M059J (cell line): ENCODE measurements at regions not wholly inside any gene's neighbourhood (a gene's known extent, or its start where the extent isn't known, plus 50 kb on each side); places are given as distances from the start of the nearest gene placed in this dataset.
"Not testable (repeated sequence)": the region's sequence is repeated elsewhere in the genome, so short reads cannot be mapped to it uniquely, and the experiment has no call there.

Experiments used
- DNase-seq: peaks from one replicate; pipeline ENCODE4 v3.0.0-alpha.2; 2012; ENCODE audit warnings: low read depth

GRCh38 chr5:1958211-1959010 lies 75.7 kb upstream of the IRX4 start:
- no peak for DNase-seq

DNA sequence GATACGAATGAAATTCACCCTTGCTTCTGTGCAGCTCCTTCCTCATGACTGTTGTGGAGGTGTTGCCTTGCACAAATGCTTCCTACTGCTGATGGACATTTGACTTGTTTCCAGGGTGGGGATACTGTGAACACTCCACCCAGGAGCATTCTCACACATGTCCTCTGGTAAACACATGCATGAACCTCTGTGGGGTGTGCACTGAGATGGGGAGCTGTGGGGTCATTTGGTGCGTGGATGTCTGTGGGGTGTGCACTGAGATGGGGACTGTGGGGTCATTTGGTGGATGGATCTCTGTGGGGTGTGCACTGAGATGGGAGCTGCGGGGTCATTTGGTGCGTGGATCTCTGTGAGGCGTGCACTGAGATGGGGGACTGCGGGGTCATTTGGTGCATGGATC lies 72.9 kb upstream of the IRX4 start:
- DNase-seq = no peak

- DNase-seq = not testable (repeated sequence)
These were observed 71.0 kb upstream of the IRX4 start for GRCh38 chr5:1953710-1954109.

DNA sequence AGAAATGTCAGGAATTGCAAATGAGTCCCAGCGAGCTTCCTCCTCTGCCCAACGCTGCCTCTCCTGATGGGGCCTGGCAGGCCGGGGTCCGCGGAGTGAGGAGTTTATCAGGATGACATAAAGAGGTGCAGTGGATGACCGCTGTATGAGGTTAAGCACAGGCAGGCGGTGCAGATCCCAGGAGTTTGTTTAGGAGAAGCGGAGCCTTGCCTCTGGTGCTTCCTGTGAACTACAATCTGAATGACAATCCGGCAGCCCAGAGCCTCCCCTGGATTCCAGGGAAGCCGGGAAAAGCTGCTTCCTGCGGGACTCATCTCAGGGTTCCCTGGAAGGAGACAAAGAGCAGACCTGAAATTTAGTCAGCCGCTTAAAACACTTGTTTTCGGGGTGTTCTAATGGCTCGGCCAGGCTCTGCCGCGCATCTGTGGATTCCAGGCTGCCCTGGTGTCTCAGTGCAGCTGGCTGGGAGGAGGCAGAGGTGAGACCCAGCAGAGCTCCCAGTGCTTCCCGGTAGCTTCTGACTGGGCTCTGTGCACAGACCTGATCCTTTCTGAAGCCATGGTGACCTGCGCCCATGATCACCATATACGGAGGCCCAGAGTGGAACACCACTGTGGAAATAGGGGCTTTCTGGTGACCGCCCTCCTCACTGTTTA lies 69.8 kb upstream of the IRX4 start:
- no peak for DNase-seq

GRCh38 chr5:1952021-1952420 lies 69.3 kb upstream of the IRX4 start:
- DNase-seq = no peak

DNA sequence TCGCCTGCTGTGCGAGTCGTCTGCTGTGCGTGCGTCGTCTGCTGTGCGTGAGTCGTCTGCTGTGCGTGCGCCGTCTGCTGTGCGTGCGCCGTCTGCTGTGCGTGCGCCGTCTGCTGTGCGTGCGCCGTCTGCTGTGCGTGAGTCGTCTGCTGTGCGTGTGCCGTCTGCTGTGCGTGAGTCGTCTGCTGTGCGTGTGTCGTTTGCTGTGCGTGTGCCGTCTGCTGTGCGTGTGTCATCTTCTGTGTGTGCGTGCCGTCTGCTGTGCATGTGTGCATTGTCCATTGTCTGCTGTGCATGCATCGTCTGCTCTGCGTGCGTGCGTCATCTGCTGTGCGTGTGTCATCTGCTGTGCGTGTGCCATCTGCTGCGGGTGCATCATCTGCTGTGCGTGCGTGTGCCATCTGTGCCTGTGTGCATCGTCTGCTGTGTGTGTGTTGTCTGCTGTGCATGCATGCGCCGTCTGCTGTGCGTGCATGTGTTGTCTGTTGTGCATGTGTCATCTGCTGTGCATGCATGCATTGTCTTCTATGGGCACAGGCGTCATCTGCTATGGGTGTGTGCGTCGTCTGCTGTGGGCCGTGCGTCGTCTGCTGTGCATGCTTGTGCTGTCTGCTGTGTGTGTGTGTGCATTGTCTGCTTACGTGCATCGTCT lies 68.6 kb upstream of the IRX4 start:
- DNase-seq = no peak

GRCh38 chr5:1950708-1951103 lies 68.0 kb upstream of the IRX4 start:
- DNase-seq = no peak

DNA sequence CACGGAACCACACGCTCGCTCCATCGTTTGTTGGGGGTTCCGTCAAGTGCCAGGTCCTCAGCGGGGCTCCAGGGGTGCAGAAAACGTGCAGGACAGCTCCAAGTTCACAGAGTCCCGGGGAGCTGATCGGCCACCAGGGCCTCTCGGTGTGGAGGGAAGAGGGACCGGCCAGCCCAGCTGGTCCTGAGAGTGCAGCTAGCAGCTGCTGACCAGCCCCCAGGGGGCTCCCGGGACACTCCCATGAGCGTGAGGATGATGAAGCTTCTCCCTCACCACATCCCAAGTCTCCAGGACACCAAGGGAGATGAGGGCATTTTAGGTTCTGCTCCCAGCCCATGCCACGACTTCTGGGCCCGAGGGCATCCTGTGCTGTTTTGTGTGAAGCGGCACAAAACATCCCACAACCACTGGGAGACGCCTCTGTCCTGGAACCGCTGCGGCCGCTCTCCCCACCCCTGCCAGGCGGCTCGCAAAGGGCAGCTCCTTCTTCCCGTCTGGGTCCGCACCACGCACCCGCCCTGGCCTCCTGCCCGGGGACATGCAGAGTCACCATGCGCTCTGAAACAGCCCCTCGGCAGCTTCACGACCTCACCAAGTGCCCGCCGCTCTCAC lies 67.5 kb upstream of the IRX4 start:
- no peak for DNase-seq

GRCh38 chr5:1949253-1949652 lies 66.5 kb upstream of the IRX4 start:
- DNase-seq = no peak

DNA sequence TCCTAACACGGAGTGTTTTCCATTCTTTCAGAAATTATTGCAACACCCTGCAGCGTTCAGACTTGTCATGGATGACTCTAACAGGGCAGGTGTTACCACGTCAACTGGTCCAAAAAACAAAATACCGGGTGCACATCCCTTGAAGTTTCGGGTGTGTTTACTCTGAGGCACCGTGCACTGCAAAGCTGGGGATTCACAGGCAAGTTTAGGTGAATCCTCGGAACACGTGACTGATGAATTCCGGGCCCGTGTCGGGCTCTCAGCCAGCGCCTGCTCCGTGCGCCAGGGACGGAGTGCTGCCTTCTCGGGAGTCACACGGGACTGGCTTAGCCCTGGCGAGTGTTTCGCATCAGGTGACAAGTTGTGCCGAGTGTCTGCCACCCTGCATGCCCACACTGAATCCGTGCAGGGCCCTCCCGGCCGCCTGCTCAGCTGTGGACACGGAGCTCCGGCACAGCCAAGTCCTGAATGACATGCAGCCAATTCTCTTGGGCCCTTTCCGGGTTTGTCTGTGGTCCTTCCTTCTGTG lies 66.0 kb upstream of the IRX4 start:
- no peak for DNase-seq

DNA sequence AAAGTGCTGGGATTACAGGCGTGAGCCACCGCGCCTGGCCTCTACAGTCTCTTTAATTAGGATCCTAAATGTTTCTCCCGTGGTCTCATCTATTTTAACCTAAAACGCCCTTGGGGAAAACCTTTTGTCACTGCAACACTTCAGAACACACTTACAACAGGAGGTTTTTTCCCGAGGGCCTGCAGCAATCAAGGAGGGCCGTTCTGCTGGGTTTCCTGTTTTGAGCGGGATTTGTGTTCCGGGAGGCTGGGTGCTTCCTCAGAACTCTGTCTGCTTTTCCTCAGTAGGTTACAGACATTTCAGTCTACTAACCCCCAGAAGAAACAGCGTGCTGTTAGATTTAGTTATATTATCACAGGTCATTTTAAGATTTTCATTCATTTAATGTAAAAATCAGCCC lies 65.4 kb upstream of the IRX4 start:
- no peak for DNase-seq

DNA sequence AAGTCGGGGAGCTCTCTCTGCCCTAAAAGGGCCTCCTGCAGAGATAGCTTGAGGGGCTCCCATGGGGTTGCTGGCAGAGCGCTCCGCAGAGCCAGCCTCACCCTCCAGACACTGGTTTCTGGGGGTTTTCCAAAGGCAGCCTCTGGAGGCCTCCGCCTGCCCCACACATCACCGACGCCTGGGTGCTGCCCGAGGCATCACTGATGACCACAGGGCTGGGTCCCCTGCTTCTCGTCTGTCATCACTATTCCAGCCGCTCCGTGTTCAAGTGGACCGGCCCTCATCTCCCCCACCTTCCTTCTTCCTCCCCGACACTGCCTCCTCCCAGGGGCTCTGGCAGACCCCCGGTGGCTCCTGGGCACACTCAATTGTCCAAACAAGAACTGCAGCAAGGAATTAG lies 64.1 kb upstream of the IRX4 start:
- DNase-seq = no peak

- DNase-seq = no peak
These were observed 63.5 kb upstream of the IRX4 start for GRCh38 chr5:1946122-1946677.

GRCh38 chr5:1945606-1946005 lies 62.9 kb upstream of the IRX4 start:
- no peak for DNase-seq

GRCh38 chr5:1944408-1944807 lies 61.7 kb upstream of the IRX4 start:
- DNase-seq = no peak

- DNase-seq = no peak
These were observed 60.8 kb upstream of the IRX4 start for GRCh38 chr5:1943481-1943880.

DNA sequence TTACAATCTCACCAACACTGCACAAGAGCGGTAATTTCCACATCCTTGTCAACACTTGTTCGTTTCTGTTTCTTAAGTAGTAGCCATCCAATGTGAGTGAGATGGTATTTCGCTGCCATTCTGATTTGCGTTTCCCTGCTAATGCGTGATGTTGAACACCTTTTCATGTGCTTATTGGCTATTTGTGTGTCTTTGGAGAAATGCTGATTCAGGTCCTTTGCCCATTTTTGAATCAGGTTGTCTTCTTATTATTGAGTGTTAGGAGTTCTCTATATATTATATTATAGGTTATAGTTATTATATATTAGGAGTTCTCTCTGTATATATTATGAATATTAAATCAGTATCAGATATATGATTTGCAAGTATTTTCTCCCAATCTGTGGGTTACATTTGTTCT lies 59.9 kb upstream of the IRX4 start:
- DNase-seq = no peak

DNA sequence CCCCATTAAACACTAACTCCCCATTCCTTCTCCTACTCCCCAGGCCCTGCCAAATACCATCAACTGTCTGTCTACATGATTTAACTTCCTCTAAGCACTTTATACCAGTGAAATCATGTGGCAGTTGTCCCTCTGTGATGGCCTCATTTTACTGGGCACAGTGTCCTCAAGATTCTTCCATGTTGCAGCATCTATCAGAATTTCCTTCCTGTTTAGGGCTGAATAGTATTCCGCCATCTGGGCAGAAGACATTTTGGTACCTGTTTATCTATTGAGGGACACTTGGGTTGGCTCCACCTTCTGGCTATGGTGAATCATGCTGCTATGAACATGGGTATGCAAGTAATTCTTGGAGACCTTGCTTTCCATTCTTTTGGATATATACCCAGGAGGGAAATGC lies 59.4 kb upstream of the IRX4 start:
- DNase-seq = no peak

- no peak for DNase-seq
These were observed 56.5 kb upstream of the IRX4 start for GRCh38 chr5:1939256-1939655.

GRCh38 chr5:1938310-1939000 lies 55.7 kb upstream of the IRX4 start:
- DNase-seq = no peak

DNA sequence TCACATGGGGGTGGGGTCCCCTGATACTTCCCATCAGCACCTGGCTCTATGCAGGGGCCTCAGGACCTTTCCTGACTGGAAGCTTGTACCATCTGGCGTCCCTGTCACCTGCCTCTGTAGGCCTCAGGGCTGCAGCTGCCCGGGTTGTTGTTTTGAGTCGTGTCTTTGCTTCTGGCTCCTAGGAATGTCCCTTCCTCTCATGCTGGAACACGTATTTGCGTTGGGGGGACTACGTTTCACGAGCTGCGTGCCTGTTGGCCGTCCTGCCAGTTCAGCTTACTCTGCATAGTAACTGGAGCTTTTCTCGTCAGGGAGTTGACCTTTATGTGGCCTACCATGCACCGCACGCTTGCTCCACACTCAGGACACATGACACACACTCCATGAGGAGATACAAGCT lies 54.9 kb upstream of the IRX4 start:
- no peak for DNase-seq

DNA sequence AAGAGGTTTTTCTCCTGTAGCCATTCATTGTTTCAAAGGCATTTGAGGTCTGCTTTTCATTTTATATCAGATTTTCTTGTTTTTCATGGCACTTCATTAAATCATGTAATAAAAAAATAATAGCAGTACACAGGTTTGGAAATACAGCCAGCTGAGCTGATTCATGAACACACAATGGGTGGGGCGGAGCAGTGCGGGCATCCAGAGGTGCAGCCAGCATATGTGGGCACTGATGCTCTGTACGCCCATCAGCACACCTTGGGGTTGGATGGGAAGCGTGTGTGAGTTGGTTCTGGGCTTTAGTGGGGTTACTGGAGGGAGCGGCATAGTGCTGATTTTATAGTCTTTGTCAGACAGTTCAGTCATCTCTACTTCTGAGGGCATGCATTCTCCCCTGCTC lies 54.2 kb upstream of the IRX4 start:
- DNase-seq = no peak
